HepG2 (cell line): ENCODE measurements at regions not wholly inside any gene's neighbourhood (a gene's known extent, or its start where the extent isn't known, plus 50 kb on each side); places are given as distances from the start of the nearest gene placed in this dataset.

Source experiments
- BRCA1 ChIP-seq: sonication (generic); formaldehyde crosslinking; IDR thresholded peaks from 2 replicates; pipeline ENCODE4 v1.4.0; 2020; ENCODE audit warnings: missing genetic modification reagents
- CTCF ChIP-seq: sonication (generic); formaldehyde crosslinking; IDR thresholded peaks from 2 replicates; pipeline ENCODE4 v1.5.0; 2020; ENCODE audit warnings: mild to moderate bottlenecking, missing genetic modification reagents, moderate library complexity
- FOXO4 ChIP-seq: sonication (generic); formaldehyde crosslinking; conservative IDR thresholded peaks from 2 replicates; pipeline ENCODE4 v1.8.1; 2023; ENCODE audit warnings: missing genetic modification reagents
- HDAC2 ChIP-seq: sonication (generic); formaldehyde crosslinking; IDR thresholded peaks from 2 replicates; pipeline ENCODE4 v1.4.0; 2020; ENCODE audit warnings: missing genetic modification reagents
- SMARCC2 ChIP-seq: fragments of 450-650 bp; IDR thresholded peaks from 2 replicates; pipeline ENCODE4 v1.6.1; 2017; ENCODE audit warnings: antibody characterized with exemption, mild to moderate bottlenecking
- YY1 ChIP-seq: IDR thresholded peaks from 2 replicates; pipeline ENCODE4 v1.6.1; 2011; ENCODE audit warnings: low read length, low read depth, moderate library complexity, mild to moderate bottlenecking; ENCODE audit not compliant: insufficient read depth, insufficient replicate concordance
- ZC3H4 ChIP-seq: sonication (generic); formaldehyde crosslinking; IDR thresholded peaks from 2 replicates; pipeline ENCODE4 v1.4.0; 2020; ENCODE audit warnings: missing genetic modification reagents, borderline replicate concordance
- ZNF142 ChIP-seq: sonication (generic); formaldehyde crosslinking; IDR thresholded peaks from 2 replicates; pipeline ENCODE4 v1.4.0; 2020; ENCODE audit warnings: missing genetic modification reagents
- TF ChIP-seq, protein P1 (sequence below): sonication (generic); formaldehyde crosslinking; IDR thresholded peaks from 2 replicates; pipeline ENCODE4 v1.9.0; 2022; ENCODE audit warnings: missing genetic modification reagents, mild to moderate bottlenecking, borderline replicate concordance

DNA sequence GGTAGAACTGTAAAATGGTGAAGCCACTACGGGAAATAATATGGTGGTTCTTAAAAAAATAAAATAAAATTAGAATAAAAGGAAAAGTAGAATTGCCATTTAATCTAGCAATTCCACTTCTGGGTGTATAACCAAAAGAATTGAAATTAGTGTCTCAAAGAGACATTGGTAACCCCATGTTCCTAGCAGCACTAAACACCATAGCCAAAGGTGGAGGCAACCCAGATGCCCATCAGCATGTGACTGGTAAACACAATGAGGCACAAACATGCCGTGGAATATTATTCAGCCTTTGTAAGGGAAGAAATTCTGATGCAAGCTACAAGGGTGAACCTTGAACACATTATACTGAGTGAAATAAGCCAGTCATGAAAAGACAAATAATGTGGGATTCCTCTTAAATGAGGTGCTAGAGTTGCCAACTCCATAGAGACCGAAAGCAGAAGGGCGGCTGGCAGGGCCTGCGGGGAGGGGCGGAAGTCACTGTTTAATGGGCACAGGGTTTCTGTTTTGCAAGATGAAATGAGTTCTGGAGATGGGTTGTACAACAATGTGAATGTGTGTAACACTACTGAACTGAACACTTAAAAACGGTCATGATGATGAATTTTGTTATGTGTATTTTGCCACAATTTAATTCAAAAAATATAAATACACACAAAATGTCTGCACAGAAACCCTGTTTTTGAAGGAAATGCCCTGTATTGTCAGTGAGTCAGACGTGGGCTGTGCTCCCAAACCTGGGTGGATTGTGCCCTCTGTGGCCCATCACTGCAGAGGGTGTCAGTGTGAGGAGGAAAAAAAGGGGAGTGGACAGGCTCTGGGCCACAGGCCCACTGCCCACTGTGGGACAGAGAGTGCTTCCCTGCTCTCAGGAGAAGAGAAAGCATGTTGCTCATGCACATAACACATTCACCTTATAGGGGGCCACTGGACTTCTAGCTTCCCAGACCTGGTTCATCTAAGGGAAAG, 49.6 kb upstream of the CD93 start:
- TF ChIP-seq, protein P1, sequence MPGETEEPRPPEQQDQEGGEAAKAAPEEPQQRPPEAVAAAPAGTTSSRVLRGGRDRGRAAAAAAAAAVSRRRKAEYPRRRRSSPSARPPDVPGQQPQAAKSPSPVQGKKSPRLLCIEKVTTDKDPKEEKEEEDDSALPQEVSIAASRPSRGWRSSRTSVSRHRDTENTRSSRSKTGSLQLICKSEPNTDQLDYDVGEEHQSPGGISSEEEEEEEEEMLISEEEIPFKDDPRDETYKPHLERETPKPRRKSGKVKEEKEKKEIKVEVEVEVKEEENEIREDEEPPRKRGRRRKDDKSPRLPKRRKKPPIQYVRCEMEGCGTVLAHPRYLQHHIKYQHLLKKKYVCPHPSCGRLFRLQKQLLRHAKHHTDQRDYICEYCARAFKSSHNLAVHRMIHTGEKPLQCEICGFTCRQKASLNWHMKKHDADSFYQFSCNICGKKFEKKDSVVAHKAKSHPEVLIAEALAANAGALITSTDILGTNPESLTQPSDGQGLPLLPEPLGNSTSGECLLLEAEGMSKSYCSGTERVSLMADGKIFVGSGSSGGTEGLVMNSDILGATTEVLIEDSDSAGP (CRISPR knock-in tag) = no peak
- TF ChIP-seq SMARCC2 (no peak), HDAC2 (CRISPR knock-in tag) (no peak), BRCA1 (CRISPR knock-in tag) (no peak), ZNF142 (CRISPR knock-in tag) (no peak), FOXO4 (CRISPR knock-in tag) (no peak), ZC3H4 (no peak), YY1 (no peak), CTCF (CRISPR knock-in tag) (no peak)
